Naive B cell (primary cell): ENCODE measurements at regions not wholly inside any gene's neighbourhood (a gene's known extent, or its start where the extent isn't known, plus 50 kb on each side); places are given as distances from the start of the nearest gene placed in this dataset.

Experiments
- ATAC-seq, 2 donors: fragments of 150-1000 bp; cut with Tn5 transposase; 2 replicates each; pipeline ENCODE4 v1.10.0; 2021; ENCODE audit warnings: low read depth in 2 of 2, mild to moderate bottlenecking in 2 of 2, moderate library complexity in 2 of 2
- DNase-seq: peaks from one replicate; pipeline ENCODE4 v3.0.0; 2022
- H3K27ac Mint-ChIP-seq, 6 donors: one replicate each; pipeline ENCODE4 v1.8.0; 2020 to 2022; ENCODE audit warnings: mild to moderate bottlenecking in 6 of 6, mixed read lengths in 6 of 6, moderate library complexity in 5 of 6, inconsistent platforms in 2 of 6
- H3K27me3 Mint-ChIP-seq, 3 donors: one replicate each; pipeline ENCODE4 v1.8.0; 2021 to 2022; ENCODE audit warnings: mixed read lengths in 3 of 3, mild to moderate bottlenecking in 1 of 3
- H3K36me3 Mint-ChIP-seq, 2 donors: one replicate each; pipeline ENCODE4 v1.8.0; 2020 to 2022; ENCODE audit warnings: mixed read lengths in 2 of 2, inconsistent platforms in 1 of 2, mild to moderate bottlenecking in 1 of 2
- H3K4me1 Mint-ChIP-seq, 3 donors: one replicate each; pipeline ENCODE4 v1.8.0; 2020 to 2022; ENCODE audit warnings: mixed read lengths in 3 of 3, inconsistent platforms in 1 of 3, mild to moderate bottlenecking in 1 of 3, moderate library complexity in 1 of 3
- H3K4me3 Mint-ChIP-seq, 8 donors: one replicate each; pipeline ENCODE4 v1.8.0; 2020 to 2022; ENCODE audit warnings: mild to moderate bottlenecking in 8 of 8, mixed read lengths in 8 of 8, moderate library complexity in 8 of 8, inconsistent platforms in 2 of 8
- H3K9me3 Mint-ChIP-seq, 7 donors: one replicate each; pipeline ENCODE4 v1.8.0; 2020 to 2022; ENCODE audit warnings: mixed read lengths in 7 of 7, mild to moderate bottlenecking in 5 of 7, inconsistent platforms in 2 of 7, moderate library complexity in 1 of 7

DNA sequence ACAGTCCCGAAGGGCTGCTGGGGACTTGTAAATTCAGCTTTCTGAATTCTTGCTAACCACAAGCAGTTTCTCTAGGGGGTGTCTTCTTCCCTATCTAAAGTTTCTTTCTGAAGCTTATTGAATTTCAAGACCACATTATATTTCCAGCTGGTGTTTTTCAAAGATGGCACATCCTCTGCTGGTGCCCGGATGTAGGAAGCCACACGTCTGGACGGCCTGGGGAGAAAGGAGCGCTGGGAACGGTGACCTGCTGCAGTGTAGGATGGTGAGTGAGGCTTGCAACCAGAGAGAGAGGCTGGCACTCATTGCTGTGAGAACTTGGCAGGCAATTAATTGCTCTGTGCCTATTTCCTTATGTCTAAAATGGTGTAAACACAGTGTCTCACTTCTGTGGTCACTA lies 776.4 kb downstream of the TYW1 start:
- DNase-seq: no peak
- H3K9me3 Mint-ChIP-seq: peaks cover 7 to 27% (median 14%) of the 10 kb centered on the region in 7 donors
- H3K27ac Mint-ChIP-seq: no peak overlapping the region
- ATAC-seq: no peak
- H3K4me3 Mint-ChIP-seq: no peak overlapping the region
- H3K4me1 Mint-ChIP-seq: no peaks in the 10 kb centered on the region
- no peaks in the 10 kb centered on the region for H3K27me3 Mint-ChIP-seq
- H3K36me3 Mint-ChIP-seq: no peaks in the 10 kb centered on the region

DNA sequence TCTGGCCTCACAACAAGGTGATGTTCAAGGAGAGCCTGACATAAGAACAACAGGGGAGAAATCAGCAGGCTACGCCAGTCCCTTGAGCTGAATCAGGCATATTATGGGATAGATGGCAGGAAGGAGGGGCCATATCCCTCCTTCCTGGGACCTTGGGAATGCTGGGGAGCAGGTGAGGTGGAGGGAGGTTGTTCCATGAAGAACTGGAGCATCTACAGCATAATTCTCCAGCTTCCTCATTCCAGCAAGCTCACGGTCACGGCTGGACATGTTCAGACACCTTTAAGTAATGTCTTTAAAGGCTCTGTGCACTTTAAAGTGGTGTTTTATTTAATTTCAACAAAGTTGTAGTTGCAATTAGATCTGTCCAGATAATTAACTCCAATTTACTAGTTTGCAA lies 780.5 kb downstream of the TYW1 start:
- Mint-ChIP-seq H3K27me3 (no peaks in the 10 kb centered on the region), H3K4me3 (no peak overlapping the region), H3K4me1 (no peaks in the 10 kb centered on the region), H3K27ac (no peak overlapping the region), H3K9me3 (peaks cover 6 to 27% (median 17%) of the 10 kb centered on the region in 7 donors), H3K36me3 (no peaks in the 10 kb centered on the region)
- ATAC-seq (no peak), DNase-seq (no peak)

DNA sequence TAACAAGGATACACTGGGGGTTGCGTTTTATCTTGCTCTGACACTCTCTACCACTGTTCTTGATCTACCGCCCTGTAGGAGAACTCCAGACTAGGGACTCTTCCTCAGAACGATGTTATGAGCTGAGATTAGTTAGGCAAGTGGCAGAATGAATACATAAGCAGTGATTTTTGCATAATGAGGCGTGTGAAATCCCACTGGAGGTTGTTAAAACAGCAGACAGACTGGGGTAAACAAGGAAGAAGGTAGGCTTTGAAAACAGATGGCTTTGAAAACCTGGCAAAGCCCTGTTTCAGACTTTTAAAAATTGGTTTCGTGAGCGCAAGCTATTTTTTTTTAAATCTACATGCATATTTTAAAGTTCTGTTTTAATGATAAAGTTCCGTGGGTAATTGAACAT lies 785.2 kb downstream of the TYW1 start:
- DNase-seq (no peak), ATAC-seq (no peak)
- Mint-ChIP-seq H3K27me3 (no peaks in the 10 kb centered on the region), H3K36me3 (no peaks in the 10 kb centered on the region), H3K27ac (no peak overlapping the region), H3K9me3 (peaks cover 15 to 24% (median 20%) of the 10 kb centered on the region in 7 donors), H3K4me1 (no peaks in the 10 kb centered on the region), H3K4me3 (no peak overlapping the region)

DNA sequence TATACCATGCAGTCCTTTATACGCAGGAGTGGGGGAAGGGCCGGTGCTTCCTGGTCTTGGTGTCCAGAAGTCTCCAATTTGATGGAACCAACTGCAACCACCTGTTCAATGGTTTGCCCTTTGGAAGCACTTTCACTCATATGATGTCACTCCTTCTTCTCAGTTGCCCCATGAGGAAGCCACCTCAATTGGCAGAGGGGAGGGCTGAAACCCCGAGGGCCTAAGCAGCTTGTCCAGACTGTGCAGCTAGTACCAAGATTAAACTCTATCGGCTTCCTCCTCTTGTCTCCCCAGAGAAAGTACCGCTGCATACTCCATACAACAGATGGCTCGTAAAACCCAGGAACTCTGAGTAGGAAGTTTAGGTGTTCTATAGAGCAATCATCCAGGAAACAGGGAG lies 789.4 kb downstream of the TYW1 start:
- DNase-seq: no peak
- Mint-ChIP-seq H3K9me3 (peaks cover 11 to 27% (median 17%) of the 10 kb centered on the region in 7 donors), H3K27me3 (no peaks in the 10 kb centered on the region), H3K4me1 (peaks cover 0 to 3% (median 0%) of the 10 kb centered on the region in 3 donors), H3K4me3 (no peak overlapping the region), H3K36me3 (peaks cover 0 to 4% of the 10 kb centered on the region in 2 donors), H3K27ac (peak overlapping the region in 1 of 6 donors; percentile 96)
- no peak for ATAC-seq

DNA sequence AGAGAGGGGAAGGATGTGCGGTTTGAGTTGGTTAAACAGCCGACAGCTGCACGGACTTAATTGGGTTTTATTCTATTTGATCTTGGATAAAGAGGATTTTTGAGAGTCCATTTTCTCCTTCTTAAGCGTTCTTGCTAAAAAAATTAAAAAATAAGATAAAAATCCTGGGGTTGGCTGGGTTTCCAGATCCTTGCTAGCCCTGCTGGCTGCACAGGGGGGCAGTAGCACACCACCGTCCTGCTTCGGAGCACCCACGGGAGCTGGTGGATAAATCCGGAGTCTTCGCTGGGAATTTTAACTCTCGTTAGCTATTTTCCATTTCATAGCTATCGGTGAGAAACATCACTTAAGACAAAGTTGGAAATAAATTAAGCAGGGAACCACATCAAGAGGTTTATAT lies 792.0 kb downstream of the TYW1 start:
- Mint-ChIP-seq H3K27ac (no peak overlapping the region), H3K36me3 (peaks cover 5 to 8% of the 10 kb centered on the region in 2 donors), H3K4me3 (no peak overlapping the region), H3K9me3 (peaks cover 8 to 29% (median 18%) of the 10 kb centered on the region in 7 donors), H3K4me1 (peaks cover 0 to 3% (median 0%) of the 10 kb centered on the region in 3 donors), H3K27me3 (no peaks in the 10 kb centered on the region)
- DNase-seq (no peak), ATAC-seq (no peak)

DNA sequence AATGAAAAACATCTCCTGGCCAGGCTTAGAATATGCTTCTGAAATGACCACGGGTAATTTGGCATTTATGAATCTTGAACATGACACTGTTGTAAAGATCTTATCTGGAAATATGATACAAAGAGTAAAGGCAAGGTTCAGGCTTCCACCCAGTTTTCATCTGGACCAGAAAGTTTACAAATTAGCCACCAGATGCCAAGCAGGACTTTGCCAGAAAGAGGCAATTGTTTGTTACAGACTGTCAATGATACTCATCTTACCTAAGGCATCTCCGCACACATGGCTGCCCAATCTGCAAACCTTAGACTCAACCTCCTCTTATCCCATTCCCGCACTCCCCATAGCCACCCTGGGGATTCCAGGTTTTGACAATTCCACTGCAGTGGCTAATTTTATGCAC lies 795.3 kb downstream of the TYW1 start:
- no peak for DNase-seq
- peaks cover 6 to 25% (median 16%) of the 10 kb centered on the region in 7 donors for H3K9me3 Mint-ChIP-seq
- no peak for ATAC-seq
- H3K4me3 Mint-ChIP-seq: no peak overlapping the region
- H3K36me3 Mint-ChIP-seq: peaks cover 5 to 8% of the 10 kb centered on the region in 2 donors
- H3K4me1 Mint-ChIP-seq: peaks cover 0 to 3% (median 0%) of the 10 kb centered on the region in 3 donors
- H3K27me3 Mint-ChIP-seq: no peaks in the 10 kb centered on the region
- H3K27ac Mint-ChIP-seq: no peak overlapping the region

DNA sequence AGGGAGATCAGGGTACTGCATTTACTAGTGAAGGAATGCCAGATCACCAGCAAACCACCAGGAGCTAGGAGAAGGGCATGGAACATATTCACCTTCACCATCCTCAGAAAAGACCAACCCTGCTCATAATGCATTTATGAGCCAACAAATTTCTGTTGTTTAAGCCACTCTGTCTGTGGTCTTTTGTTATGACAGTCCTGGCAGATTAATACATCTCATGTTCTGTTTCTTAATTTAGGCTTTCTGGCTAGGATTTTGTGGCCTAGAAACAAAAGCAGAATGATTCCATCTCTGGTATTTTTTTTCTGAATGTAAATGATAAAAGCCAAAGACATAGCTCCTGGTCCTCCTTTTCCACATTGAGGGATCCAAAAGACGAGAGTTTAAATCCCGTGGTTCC lies 797.9 kb downstream of the TYW1 start:
- ATAC-seq: no peak
- Mint-ChIP-seq H3K27me3 (no peaks in the 10 kb centered on the region), H3K27ac (no peak overlapping the region), H3K4me1 (no peaks in the 10 kb centered on the region), H3K9me3 (peaks cover 6 to 20% (median 12%) of the 10 kb centered on the region in 7 donors), H3K4me3 (no peak overlapping the region), H3K36me3 (peaks cover 4 to 5% of the 10 kb centered on the region in 2 donors)
- no peak for DNase-seq

DNA sequence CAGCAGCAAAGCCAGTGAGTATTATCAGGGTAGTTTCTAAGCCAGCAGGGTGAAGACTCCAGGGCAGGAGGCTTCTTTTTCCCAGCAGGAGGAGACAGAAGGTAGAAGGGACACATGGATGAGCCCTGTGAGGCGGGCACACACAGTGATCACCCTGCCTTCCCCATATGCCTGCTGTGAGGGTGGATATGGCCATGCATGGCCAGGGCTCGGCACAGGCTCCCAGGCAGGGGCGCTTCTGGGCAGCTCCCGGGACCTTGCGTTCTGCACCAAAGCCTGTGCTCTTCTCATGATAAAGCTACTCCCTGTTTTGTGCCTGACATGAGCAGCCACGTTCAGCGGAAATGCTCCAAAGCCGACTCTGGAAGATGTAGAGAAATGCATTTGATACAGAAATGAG lies 807.2 kb downstream of the TYW1 start:
- no peak for DNase-seq
- Mint-ChIP-seq H3K27ac (no peak overlapping the region), H3K9me3 (peaks cover 13 to 55% (median 23%) of the 10 kb centered on the region in 7 donors), H3K4me1 (no peaks in the 10 kb centered on the region), H3K36me3 (no peaks in the 10 kb centered on the region), H3K4me3 (no peak overlapping the region), H3K27me3 (no peaks in the 10 kb centered on the region)
- ATAC-seq: no peak

DNA sequence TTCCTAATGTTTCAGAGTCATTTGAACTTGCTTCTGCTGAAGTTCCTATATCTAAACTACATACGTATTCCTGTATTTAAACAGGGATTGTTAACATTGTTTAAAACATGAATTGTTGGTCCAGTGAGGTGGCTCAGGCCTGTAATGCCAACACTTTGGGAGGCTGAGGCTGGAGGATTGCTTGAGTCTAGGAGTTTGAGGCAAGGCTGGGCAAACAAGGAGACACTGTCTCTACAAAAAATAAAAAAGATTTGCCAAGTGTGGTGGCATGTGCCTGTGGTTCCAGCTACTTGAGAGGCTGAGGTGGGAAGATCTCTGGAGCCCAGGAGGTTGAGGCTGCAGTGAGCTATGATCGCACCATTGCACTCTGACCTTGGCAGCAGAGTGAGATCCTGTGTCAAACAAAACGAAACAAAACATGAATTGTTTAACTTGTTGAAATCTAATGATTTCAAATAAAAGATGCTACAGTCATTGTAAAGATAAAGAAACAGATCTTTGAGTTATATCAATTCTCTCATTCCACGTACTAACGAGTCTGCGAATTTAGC lies 809.4 kb downstream of the TYW1 start:
- Mint-ChIP-seq H3K4me1 (no peaks in the 10 kb centered on the region), H3K4me3 (no peak overlapping the region), H3K36me3 (no peaks in the 10 kb centered on the region), H3K27me3 (no peaks in the 10 kb centered on the region), H3K27ac (no peak overlapping the region), H3K9me3 (peaks cover 6 to 43% (median 18%) of the 10 kb centered on the region in 7 donors)
- no peak for ATAC-seq
- DNase-seq: no peak

DNA sequence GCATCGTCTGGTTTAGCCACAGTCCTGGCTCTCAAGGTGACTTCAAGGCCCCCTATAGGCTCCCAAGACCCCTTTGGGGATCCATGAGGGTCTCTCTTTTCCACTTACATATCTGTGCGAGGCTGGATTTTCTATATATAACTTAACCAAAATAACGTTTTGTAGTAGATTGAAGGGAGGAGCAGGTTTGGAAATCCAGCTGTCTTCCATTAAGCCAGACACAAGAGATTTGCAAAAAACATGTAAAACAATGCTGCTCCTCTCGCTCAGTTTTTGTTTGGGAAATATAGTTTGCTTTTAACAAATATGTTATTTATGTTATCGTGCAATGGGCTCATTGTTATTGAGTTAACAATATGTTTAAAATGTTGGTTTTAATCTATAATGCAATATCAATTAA lies 811.2 kb downstream of the TYW1 start:
- no peaks in the 10 kb centered on the region for H3K4me1 Mint-ChIP-seq
- H3K4me3 Mint-ChIP-seq: no peak overlapping the region
- peaks cover 6 to 33% (median 22%) of the 10 kb centered on the region in 7 donors for H3K9me3 Mint-ChIP-seq
- H3K36me3 Mint-ChIP-seq: no peaks in the 10 kb centered on the region
- H3K27me3 Mint-ChIP-seq: no peaks in the 10 kb centered on the region
- H3K27ac Mint-ChIP-seq: no peak overlapping the region
- ATAC-seq: no peak
- no peak for DNase-seq

DNA sequence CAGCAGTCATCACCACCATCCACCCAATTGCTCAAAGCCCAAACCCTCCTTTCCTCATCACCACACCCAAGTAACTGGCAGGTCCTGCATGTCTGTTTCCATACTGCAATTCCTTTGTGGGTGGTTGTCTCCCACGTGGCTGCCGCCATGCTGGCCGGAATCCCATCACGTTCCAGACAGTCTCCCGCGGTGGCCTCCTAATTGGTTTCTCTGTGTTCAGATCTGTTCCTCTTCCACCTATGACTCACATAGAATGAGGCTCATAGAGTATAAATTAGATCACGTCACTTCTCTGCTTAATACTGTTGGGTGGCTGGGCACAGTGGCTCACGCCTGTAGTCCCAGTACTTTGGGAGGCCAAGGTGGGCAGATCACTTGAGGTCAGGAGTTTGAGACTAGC lies 813.0 kb downstream of the TYW1 start:
- Mint-ChIP-seq H3K36me3 (no peaks in the 10 kb centered on the region), H3K27me3 (no peaks in the 10 kb centered on the region), H3K27ac (peak overlapping the region in 1 of 6 donors; percentile 31), H3K4me3 (no peak overlapping the region), H3K4me1 (no peaks in the 10 kb centered on the region), H3K9me3 (peaks cover 6 to 34% (median 18%) of the 10 kb centered on the region in 7 donors)
- DNase-seq (no peak), ATAC-seq (no peak)

DNA sequence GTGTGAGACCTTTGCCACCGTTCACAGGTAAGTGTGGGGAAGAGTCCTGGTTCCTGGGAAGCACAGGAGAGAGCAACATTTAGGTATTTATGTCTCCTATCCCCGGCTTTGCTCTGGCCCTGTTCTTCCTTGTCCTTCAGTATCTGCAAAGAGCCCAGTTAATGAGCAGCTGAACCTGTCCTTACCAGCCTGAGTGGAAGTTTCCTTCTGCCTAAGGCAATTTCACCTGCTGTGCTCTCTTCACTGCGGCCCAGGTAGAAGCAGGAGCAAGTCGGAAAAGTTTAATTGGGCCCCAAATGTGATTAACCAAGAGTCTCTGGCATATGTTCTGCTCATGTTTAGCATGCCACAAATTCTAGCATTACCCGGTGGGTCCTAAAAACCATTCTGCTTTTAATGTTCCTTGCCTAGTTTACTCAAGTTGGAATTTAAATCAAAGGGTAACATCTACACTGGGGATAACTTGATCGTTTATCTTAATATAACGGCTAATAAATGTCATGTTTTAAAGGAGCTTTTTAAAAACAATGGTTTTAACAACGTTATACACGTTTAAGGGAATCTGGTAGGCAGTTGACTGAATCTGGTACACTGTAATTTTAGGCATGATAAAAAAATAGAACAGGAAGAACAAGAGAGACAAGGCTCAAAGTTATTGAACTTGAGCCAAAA lies 817.1 kb downstream of the TYW1 start:
- Mint-ChIP-seq H3K9me3 (peaks cover 12 to 32% (median 20%) of the 10 kb centered on the region in 7 donors), H3K4me1 (no peaks in the 10 kb centered on the region), H3K4me3 (peak overlapping the region in 1 of 8 donors; percentile 47), H3K27ac (peak overlapping the region in 1 of 6 donors; percentile 5), H3K27me3 (no peaks in the 10 kb centered on the region), H3K36me3 (no peaks in the 10 kb centered on the region)
- ATAC-seq: no peak
- no peak for DNase-seq

DNA sequence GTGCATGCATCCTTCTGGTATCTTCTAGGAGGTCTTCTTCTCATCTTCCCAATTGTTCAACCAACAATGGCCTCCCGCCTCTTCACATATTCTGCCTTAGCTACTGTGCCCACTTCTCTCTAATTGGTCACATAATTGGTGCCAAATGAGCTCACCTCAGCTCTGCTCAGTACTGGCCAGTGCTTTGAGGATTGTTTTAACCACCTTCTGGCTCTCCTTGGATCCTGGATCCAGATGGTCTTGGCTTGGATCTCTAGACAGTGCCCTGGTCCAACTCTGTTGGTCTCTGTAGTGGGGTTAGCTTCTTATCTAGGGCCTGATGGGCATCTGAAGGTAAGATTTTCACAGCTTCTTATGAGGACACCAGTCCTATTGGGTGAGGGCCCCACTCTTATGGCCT lies 820.8 kb downstream of the TYW1 start:
- no peaks in the 10 kb centered on the region for H3K27me3 Mint-ChIP-seq
- peaks cover 8 to 43% (median 20%) of the 10 kb centered on the region in 7 donors for H3K9me3 Mint-ChIP-seq
- ATAC-seq (no peak), DNase-seq (no peak)
- H3K4me3 Mint-ChIP-seq: no peak overlapping the region
- no peaks in the 10 kb centered on the region for H3K36me3 Mint-ChIP-seq
- no peaks in the 10 kb centered on the region for H3K4me1 Mint-ChIP-seq
- no peak overlapping the region for H3K27ac Mint-ChIP-seq

DNA sequence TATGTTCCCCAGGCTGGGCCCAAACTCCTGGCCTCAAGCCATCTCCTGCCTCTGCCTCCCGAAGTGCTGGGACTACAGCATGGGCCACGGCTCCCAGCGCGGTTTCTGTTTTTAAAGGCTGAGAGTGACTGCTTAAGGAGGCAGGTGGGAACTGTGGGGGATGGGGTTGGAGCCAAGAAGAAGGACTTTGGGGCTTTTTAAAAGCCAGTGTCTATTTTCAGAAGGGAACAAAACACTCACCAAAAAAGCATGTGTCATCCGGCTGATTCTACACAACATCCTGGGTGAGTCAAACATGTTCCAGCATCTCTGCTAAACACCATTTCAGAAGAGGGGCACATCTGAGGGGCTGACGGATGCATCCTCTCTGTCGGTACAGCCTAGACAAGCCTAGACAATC lies 824.5 kb downstream of the TYW1 start:
- ATAC-seq: no peak
- no peaks in the 10 kb centered on the region for H3K27me3 Mint-ChIP-seq
- no peaks in the 10 kb centered on the region for H3K36me3 Mint-ChIP-seq
- no peaks in the 10 kb centered on the region for H3K4me1 Mint-ChIP-seq
- DNase-seq: no peak
- no peak overlapping the region for H3K27ac Mint-ChIP-seq
- H3K4me3 Mint-ChIP-seq: no peak overlapping the region
- peaks cover 14 to 35% (median 15%) of the 10 kb centered on the region in 7 donors for H3K9me3 Mint-ChIP-seq
